Body of pancreas (tissue), 4 donors: ENCODE measurements at regions not wholly inside any gene's neighbourhood (a gene's known extent, or its start where the extent isn't known, plus 50 kb on each side); places are given as distances from the start of the nearest gene placed in this dataset.

Experiments used
- POLR2A ChIP-seq, 3 donors: fragments of 450-650 bp; IDR thresholded peaks; one replicate each; pipeline ENCODE4 v1.6.1; 2016; ENCODE audit warnings: antibody characterized with exemption in 3 of 3, mild to moderate bottlenecking in 2 of 3
- TF ChIP-seq, protein P1 (sequence below), 7 experiments: fragments of 450-650 bp in 4 of 7; fragments of 200-600 bp in 3 of 7; sonication (generic) in 3 of 7; IDR thresholded peaks; one replicate each; pipeline ENCODE4 v1.5.1; 2016 to 2019; ENCODE audit warnings: antibody characterized with exemption in 7 of 7

DNA sequence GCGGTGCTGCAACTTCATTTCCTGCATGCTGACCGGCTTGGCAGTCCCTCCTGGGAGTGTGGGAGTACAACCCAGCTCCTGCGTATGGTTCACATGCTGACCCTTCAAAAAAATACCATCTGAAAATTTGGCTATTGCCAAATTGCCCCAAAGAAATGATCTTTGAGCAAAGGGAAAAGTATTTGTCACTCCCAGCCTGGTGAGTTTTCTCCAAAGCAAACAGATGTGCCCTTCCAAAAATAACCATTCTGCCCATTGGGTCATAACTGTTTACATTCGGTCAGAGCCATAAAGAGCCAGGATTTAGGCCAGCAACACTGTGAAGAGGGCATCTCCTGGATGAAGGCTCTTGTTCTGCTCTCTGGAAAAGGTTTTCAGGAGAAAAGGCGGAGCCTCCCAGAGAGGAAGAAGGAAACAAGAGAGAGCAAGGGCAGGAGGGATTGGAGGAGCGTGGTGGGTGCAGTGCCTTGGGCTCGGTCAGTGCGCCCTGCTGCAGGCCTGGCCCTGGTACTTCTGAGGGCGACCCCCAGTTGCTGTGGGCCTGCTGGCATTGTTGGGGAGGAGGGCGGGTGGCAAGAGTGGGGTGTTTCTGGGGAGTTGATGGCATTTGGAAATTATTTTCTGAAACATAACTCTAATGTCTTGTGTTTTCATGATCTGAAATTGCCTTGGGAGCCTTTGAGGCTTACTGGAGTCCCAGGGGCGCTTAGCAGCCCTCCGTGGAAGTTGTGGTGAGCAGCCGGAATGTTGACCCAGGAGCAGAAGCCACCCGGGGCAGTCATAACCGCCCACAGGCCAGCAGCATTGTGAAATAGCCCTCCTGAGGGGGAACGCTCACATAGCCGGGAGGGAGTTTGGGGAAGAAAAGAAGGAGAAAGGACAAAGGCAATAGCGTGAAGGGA is 248.4 kb downstream of the MYLK4 start:
- TF ChIP-seq, protein P1, sequence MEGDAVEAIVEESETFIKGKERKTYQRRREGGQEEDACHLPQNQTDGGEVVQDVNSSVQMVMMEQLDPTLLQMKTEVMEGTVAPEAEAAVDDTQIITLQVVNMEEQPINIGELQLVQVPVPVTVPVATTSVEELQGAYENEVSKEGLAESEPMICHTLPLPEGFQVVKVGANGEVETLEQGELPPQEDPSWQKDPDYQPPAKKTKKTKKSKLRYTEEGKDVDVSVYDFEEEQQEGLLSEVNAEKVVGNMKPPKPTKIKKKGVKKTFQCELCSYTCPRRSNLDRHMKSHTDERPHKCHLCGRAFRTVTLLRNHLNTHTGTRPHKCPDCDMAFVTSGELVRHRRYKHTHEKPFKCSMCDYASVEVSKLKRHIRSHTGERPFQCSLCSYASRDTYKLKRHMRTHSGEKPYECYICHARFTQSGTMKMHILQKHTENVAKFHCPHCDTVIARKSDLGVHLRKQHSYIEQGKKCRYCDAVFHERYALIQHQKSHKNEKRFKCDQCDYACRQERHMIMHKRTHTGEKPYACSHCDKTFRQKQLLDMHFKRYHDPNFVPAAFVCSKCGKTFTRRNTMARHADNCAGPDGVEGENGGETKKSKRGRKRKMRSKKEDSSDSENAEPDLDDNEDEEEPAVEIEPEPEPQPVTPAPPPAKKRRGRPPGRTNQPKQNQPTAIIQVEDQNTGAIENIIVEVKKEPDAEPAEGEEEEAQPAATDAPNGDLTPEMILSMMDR (IDR thresholded peaks at IDR 0.05) = no peak
- TF ChIP-seq POLR2A (IDR thresholded peaks at IDR 0.05) = no peak
